K562 (cell line): ENCODE measurements at regions not wholly inside any gene's neighbourhood (a gene's known extent, or its start where the extent isn't known, plus 50 kb on each side); places are given as distances from the start of the nearest gene placed in this dataset.

Experiments
- ATAC-seq: fragments of 200-7000 bp; cut with Tn5 transposase; 3 replicates; pipeline ENCODE4 v1.9.1; 2020; ENCODE audit warnings: moderate library complexity
- BruUV-seq: library from RNA; stranded (reverse); fragments of 400-500 nt; replicated peaks from 2 replicates; lab custom pipeline; 2021; lab: Mats Ljungman, UMichigan
- CTCF ChIA-PET: fragments of 300-600 bp; formaldehyde crosslinking; extraction: SDS; loops from one replicate; lab custom pipeline; 2021; ENCODE audit warnings: low intra/inter-chr PET ratio; lab: Yijun Ruan, JAX
- POLR2A ChIA-PET: fragments of 300-600, 350-650 bp; sonication (Branson Sonifier 250); formaldehyde crosslinking; extraction: SDS; loops from one replicate; lab custom pipeline; 2021; ENCODE audit warnings: antibody characterized with exemption, inconsistent platforms; lab: Yijun Ruan, JAX
- DNase-seq, 4 experiments: peaks; one replicate each; pipeline versions ENCODE4 v3.0.0 to v3.0.0-alpha.2; 2011 to 2018; ENCODE audit warnings: low spot score in 3 of 4, mixed read lengths in 3 of 4; ENCODE audit errors: extremely low read depth in 1 of 4
- FAIRE-seq: peaks from 2 replicates; lab custom pipeline; 2011; peaks lifted over from hg19 to GRCh38; lab: Jason Lieb, UNC
- H2AFZ ChIP-seq: 2 replicates; pipeline ENCODE4 v1.6.0; 2011; ENCODE audit warnings: low read depth, low read length, control low read depth, inconsistent platforms
- H3K27ac ChIP-seq: fragments of 200-600 bp; 3 replicates; pipeline ENCODE4 v1.8.0; 2011; ENCODE audit warnings: low read depth, mild to moderate bottlenecking, control low read depth, inconsistent platforms, low read length, moderate library complexity, mixed read lengths; ENCODE audit errors: extremely low read depth
- H3K27me3 ChIP-seq, 2 experiments: fragments of 300-600 bp in 1 of 2; 2 replicates in 1 of 2; 3 replicates in 1 of 2; pipeline versions ENCODE4 v1.6.0 to v1.8.0; 2011; ENCODE audit warnings: inconsistent platforms in 2 of 2, low read length in 2 of 2, mild to moderate bottlenecking in 1 of 2, mixed read lengths in 1 of 2, moderate library complexity in 1 of 2; ENCODE audit not compliant: control insufficient read depth in 2 of 2, insufficient read depth in 2 of 2
- H3K36me3 ChIP-seq: fragments of 300-600 bp; 3 replicates; pipeline ENCODE4 v1.8.0; 2011; ENCODE audit warnings: mild to moderate bottlenecking, low read length, inconsistent platforms; ENCODE audit not compliant: control insufficient read depth, insufficient read depth
- H3K4me1 ChIP-seq, 2 experiments: fragments of 200-600 bp in 1 of 2; replicated peaks in 1 of 2; 2 replicates in 1 of 2; 3 replicates in 1 of 2; pipeline versions ENCODE4 v1.5.1 to v1.8.0; 2011; ENCODE audit warnings: inconsistent platforms in 2 of 2, low read length in 2 of 2, mild to moderate bottlenecking in 1 of 2, mixed read lengths in 1 of 2, moderate library complexity in 1 of 2; ENCODE audit not compliant: control insufficient read depth in 2 of 2, insufficient read depth in 2 of 2
- H3K4me2 ChIP-seq: 2 replicates; pipeline ENCODE4 v1.6.1; 2011; ENCODE audit warnings: low read length, control low read depth, inconsistent platforms, mixed read lengths; ENCODE audit not compliant: insufficient read depth
- H3K4me3 ChIP-seq: fragments of 200-600 bp; sonication (generic), shearing (Covaris generic); 2 replicates; pipeline ENCODE4 v1.5.1; 2016; ENCODE audit warnings: control low read depth, inconsistent platforms
- H3K79me2 ChIP-seq: fragments of 200-600 bp; 3 replicates; pipeline ENCODE4 v1.8.0; 2011; ENCODE audit warnings: low read length, inconsistent platforms; ENCODE audit not compliant: control insufficient read depth, insufficient read depth
- H3K9ac ChIP-seq, 2 experiments: 2 replicates each; pipeline versions ENCODE4 v1.6.0 to v1.6.1; 2011; ENCODE audit warnings: low read depth in 2 of 2, low read length in 2 of 2, control low read depth in 1 of 2, inconsistent platforms in 1 of 2, mild to moderate bottlenecking in 1 of 2, mixed read lengths in 1 of 2; ENCODE audit not compliant: insufficient read depth in 1 of 2
- H3K9me1 ChIP-seq: one replicate; pipeline ENCODE4 v1.6.0; 2011; ENCODE audit warnings: inconsistent platforms, mild to moderate bottlenecking, low read length, moderate library complexity; ENCODE audit not compliant: control insufficient read depth, insufficient read depth
- H3K9me3 ChIP-seq: replicated peaks from 2 replicates; pipeline ENCODE4 v1.5.1; 2011; ENCODE audit warnings: low read depth, low read length, inconsistent platforms; ENCODE audit not compliant: control insufficient read depth, insufficient read depth
- H4K20me1 ChIP-seq: replicated peaks from 2 replicates; pipeline ENCODE4 v1.6.1; 2011; ENCODE audit warnings: low read length, inconsistent platforms, mixed read lengths; ENCODE audit not compliant: control insufficient read depth, insufficient read depth
- ELF1 ChIP-seq: fragments of 200-800 bp; sonication (Bioruptor generic); IDR thresholded peaks from 2 replicates; pipeline ENCODE4 v1.6.1; 2016; ENCODE audit warnings: missing genetic modification characterization, missing compliant biosample characterization
- MAFK ChIP-seq: IDR thresholded peaks from 2 replicates; pipeline ENCODE4 v1.6.1; 2011; ENCODE audit warnings: low read length, improper control_type of control experiment
- MCM5 ChIP-seq: fragments of 450-650 bp; IDR thresholded peaks from 2 replicates; pipeline ENCODE4 v1.6.1; 2016; ENCODE audit warnings: low read depth
- PBX2 ChIP-seq, 2 experiments: IDR thresholded peaks in 1 of 2; conservative IDR thresholded peaks in 1 of 2; 2 replicates each; pipeline ENCODE4 v1.6.1; 2016; ENCODE audit warnings: low read depth in 2 of 2, mild to moderate bottlenecking in 1 of 2, missing compliant biosample characterization in 1 of 2, missing genetic modification characterization in 1 of 2, moderate library complexity in 1 of 2
- TFE3 ChIP-seq: fragments of 450-650 bp; formaldehyde crosslinking; IDR thresholded peaks from 2 replicates; pipeline ENCODE4 v1.4.0; 2020; ENCODE audit warnings: mild to moderate bottlenecking, mixed read lengths
- ZNF282 ChIP-seq: sonication (generic); formaldehyde crosslinking; IDR thresholded peaks from 2 replicates; pipeline ENCODE4 v1.8.1; 2023; ENCODE audit warnings: missing genetic modification reagents
- WGBS: fragments of 100-300 bp; shearing (Covaris generic); methylation state at CpG from one replicate; pipeline ENCODE4 v1.1.6; 2016; ENCODE audit warnings: low coverage, mixed read lengths; ENCODE audit not compliant: insufficient coverage; ENCODE audit errors: missing lambda C conversion rate; 5-methylcytosine and 5-hydroxymethylcytosine counted together
- in situ Hi-C: fragments of 300-500 bp; cut with MboI; formaldehyde crosslinking; loops from 4 replicates; pipeline ENCODE4 v1.15.0; 2018; ENCODE audit warnings: inconsistent platforms, mixed read lengths
- intact Hi-C: fragments of 100-400 bp; cut with micrococcal nuclease; formaldehyde crosslinking; loops from 2 replicates; pipeline ENCODE4 v1.14.2; 2022
- TF ChIP-seq, protein P1 (sequence below): fragments of 450-650 bp; IDR thresholded peaks from 2 replicates; pipeline ENCODE4 v1.6.1; 2017; ENCODE audit warnings: mild to moderate bottlenecking, moderate library complexity

DNA sequence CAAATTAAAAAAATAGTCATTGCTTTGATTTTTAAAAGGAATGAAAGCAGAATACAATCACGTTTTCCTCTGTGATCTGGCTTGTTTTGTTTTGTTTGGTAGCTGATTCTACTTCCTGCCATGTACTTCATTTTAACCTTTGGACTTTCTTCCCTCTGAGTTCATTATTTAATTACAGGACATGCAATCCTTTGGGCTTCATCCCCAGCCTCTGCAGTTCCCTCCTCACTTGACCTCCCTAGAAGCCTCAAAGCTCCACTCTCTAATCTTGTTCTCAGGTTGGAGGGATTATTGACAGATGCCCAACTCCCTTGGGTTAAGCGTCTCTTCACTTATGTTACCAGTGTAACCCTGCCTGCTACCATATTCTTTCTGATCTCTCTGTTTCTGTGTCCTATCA lies 967.9 kb upstream of the SEL1L start (continued):
- TF ChIP-seq, protein P1, sequence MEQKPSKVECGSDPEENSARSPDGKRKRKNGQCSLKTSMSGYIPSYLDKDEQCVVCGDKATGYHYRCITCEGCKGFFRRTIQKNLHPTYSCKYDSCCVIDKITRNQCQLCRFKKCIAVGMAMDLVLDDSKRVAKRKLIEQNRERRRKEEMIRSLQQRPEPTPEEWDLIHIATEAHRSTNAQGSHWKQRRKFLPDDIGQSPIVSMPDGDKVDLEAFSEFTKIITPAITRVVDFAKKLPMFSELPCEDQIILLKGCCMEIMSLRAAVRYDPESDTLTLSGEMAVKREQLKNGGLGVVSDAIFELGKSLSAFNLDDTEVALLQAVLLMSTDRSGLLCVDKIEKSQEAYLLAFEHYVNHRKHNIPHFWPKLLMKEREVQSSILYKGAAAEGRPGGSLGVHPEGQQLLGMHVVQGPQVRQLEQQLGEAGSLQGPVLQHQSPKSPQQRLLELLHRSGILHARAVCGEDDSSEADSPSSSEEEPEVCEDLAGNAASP: no peak
- no peak for TF ChIP-seq ELF1 (tag)
- TF ChIP-seq, all 486 proteins: peak for 0

DNA sequence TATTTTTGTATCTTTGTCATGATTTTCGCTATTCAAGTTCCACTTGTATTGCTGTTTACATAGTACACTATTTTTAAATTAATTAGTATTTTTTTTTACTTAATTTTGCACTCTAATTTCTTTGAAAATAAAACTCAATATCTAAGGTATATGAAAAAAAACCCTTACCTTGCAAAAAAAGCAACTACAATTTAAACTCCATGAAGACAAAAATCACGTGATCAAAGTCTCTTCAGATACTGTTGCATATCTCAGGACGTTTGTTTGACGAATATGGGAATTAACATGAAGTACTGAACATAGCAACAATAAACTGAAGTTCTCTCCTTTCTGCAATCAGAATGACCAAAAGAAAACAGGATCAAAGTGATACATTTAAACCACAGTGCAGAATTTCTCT lies 968.4 kb upstream of the SEL1L start:
- in situ Hi-C loops (no loop called here), intact Hi-C loops (no loop called here)
- no peak for ATAC-seq
- TF ChIP-seq PBX2 (CRISPR knock-in tag; IDR thresholded peaks at IDR 0.05; ENCODE audit: low read depth) (no peak), PBX2 (tag; conservative IDR thresholded peaks at IDR 0.05; ENCODE audit: low read depth) (no peak), MCM5 (no peak), TFE3 (CRISPR knock-in tag) (peak; percentile 81), MAFK (peak; percentile 62; the same call in 1 of the 2 replicates), ZNF282 (no peak)
- BruUV-seq: no TSS peak
- Histone ChIP-seq H3K27ac (no peak overlapping the region), H3K27me3 (no peaks in the 10 kb centered on the region), H3K9ac (no peak overlapping the region), H4K20me1 (no peaks in the 10 kb centered on the region), H3K79me2 (no peaks in the 10 kb centered on the region), H3K4me1 (no peaks in the 10 kb centered on the region), H3K9me1 (no peaks in the 10 kb centered on the region), H2AFZ (no peak overlapping the region), H3K4me3 (no peak overlapping the region), H3K4me2 (no peak overlapping the region), H3K36me3 (no peaks in the 10 kb centered on the region), H3K9me3 (no peaks in the 10 kb centered on the region)
- DNase-seq: no peak
- ChIA-PET POLR2A (no interaction called here), CTCF (no interaction called here)
- WGBS: 0% methylated on average over 4 of the region's 4 CpGs
- no peak for FAIRE-seq
